ENCODE measurements at regions not wholly inside any gene's neighbourhood (a gene's known extent, or its start where the extent isn't known, plus 50 kb on each side); places are given as distances from the start of the nearest gene placed in this dataset.

DNA sequence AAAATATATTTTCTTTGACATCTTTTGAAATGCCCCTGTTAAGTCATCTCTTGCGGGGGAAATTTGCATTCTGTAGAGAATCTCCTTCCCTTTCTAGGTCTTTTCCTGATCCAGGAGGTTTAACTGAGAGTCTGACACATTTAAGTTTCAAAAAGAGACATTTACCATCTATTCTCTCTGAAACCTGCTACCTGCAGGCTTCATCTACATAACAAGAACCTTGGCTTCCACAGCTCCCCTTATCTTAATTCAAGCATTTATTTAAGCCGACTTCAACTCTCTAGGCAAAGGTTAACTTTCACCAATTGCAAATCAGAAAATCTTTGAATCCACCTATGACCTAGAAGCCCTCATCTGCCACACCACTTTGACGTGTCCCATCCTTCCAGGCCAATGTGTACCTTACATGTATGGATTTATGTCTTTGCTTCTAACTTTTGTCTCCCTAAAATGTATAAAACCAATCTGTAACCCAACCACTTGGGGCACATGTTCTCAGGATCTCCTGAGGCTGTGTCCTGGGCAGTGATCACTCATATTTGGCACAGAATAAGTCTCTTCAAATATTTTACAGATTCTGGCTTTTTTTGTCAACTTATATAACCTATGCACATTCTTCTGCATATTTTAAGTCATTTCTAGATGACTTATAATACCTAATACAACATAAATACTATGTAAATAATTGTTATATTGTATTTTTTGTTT is 666.7 kb downstream of the UTRN start:
- Histone ChIP-seq H3K27me3 (ENCODE audit: control insufficient read depth in 4 of 4, insufficient read depth in 4 of 4, low read length in 3 of 4) (no peaks in the 10 kb centered on the region), H3K36me3 (ENCODE audit: control insufficient read depth in 4 of 4, insufficient read depth in 3 of 4, low read depth in 1 of 4, low read length in 3 of 4) (no peaks in the 10 kb centered on the region), H3K4me3 (ENCODE audit: low read depth in 1 of 3, low read length in 3 of 3) (no peak overlapping the region), H3K9me3 (ENCODE audit: control insufficient read depth in 4 of 4, low read length in 3 of 4) (no peaks in the 10 kb centered on the region), H3K4me1 (ENCODE audit: control insufficient read depth in 4 of 4, insufficient read depth in 4 of 4, low read length in 3 of 4) (peaks cover 0 to 8% (median 3%) of the 10 kb centered on the region in 4 donors), H3K27ac (ENCODE audit: low read depth in 1 of 2, low read length in 2 of 2) (no peak overlapping the region), H3K9ac (ENCODE audit: low read depth in 1 of 2, low read length in 2 of 2) (no peak overlapping the region)
- TF ChIP-seq, protein P1, sequence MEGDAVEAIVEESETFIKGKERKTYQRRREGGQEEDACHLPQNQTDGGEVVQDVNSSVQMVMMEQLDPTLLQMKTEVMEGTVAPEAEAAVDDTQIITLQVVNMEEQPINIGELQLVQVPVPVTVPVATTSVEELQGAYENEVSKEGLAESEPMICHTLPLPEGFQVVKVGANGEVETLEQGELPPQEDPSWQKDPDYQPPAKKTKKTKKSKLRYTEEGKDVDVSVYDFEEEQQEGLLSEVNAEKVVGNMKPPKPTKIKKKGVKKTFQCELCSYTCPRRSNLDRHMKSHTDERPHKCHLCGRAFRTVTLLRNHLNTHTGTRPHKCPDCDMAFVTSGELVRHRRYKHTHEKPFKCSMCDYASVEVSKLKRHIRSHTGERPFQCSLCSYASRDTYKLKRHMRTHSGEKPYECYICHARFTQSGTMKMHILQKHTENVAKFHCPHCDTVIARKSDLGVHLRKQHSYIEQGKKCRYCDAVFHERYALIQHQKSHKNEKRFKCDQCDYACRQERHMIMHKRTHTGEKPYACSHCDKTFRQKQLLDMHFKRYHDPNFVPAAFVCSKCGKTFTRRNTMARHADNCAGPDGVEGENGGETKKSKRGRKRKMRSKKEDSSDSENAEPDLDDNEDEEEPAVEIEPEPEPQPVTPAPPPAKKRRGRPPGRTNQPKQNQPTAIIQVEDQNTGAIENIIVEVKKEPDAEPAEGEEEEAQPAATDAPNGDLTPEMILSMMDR (IDR thresholded peaks at IDR 0.05; ENCODE audit: low read depth, low read length, missing input control), result no peak
- TF ChIP-seq GABPA (IDR thresholded peaks at IDR 0.05 in 1 of 2, conservative IDR thresholded peaks at IDR 0.05 in 1 of 2) (no peak), HNF4G (IDR thresholded peaks at IDR 0.05) (no peak), EGR1 (IDR thresholded peaks at IDR 0.05; ENCODE audit: low read depth in 2 of 2) (no peak), YY1 (IDR thresholded peaks at IDR 0.05) (no peak), JUND (IDR thresholded peaks at IDR 0.05) (no peak), NR2F2 (IDR thresholded peaks at IDR 0.05) (no peak), RXRA (IDR thresholded peaks at IDR 0.05) (no peak)
- TF ChIP-seq, protein P2, sequence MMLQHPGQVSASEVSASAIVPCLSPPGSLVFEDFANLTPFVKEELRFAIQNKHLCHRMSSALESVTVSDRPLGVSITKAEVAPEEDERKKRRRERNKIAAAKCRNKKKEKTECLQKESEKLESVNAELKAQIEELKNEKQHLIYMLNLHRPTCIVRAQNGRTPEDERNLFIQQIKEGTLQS (IDR thresholded peaks at IDR 0.05), result no peak
- WGBS, result 79% methylated on average over 3 of the region's 3 CpGs
- no peak for DNase-seq (ENCODE audit: low spot score)

DNA sequence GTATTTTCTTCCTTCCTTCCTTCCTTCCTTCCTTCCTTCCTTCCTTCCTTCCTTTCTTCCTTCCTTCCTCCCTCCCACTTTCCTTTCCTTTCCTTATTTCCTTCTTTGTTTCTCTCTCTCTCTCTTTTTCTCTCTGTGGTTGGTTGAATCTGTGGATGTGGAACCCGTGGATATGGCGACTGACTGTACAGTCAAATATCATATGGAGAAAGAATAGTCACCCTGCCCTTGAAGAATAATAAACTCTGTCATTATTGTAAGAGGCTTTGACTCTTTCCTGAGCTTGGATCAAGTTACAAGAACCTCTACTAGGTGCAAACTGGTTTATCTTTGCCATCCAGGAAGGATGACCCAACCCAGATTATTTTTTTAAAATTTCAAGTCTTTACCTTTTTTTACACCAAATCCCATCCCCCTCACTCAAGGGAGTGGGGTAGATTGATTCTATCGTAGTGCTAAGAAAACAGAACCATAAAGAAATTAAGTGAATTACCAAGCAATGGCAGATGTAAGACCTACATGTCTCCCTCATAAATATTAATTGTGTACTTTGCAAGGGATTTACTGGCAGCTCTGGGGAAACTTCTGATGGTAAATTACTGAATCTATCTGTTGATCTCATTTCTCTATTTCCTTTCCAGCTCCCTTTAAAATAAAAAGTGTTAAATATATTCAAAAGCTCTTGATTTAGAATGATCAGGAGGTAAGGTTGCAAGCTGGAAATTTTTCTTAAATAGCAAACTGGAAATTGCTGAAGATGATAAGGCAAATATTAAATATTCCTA is 667.5 kb downstream of the UTRN start:
- no peaks in the 10 kb centered on the region for H3K36me3 ChIP-seq (ENCODE audit: control insufficient read depth in 4 of 4, insufficient read depth in 3 of 4, low read depth in 1 of 4, low read length in 3 of 4)
- H3K9me3 ChIP-seq (ENCODE audit: control insufficient read depth in 4 of 4, low read length in 3 of 4), result no peaks in the 10 kb centered on the region
- H3K27me3 ChIP-seq (ENCODE audit: control insufficient read depth in 4 of 4, insufficient read depth in 4 of 4, low read length in 3 of 4), result no peaks in the 10 kb centered on the region
- H3K4me3 ChIP-seq (ENCODE audit: low read depth in 1 of 3, low read length in 3 of 3), result no peak overlapping the region
- no peak overlapping the region for H3K27ac ChIP-seq (ENCODE audit: low read depth in 1 of 2, low read length in 2 of 2)
- DNase-seq (ENCODE audit: low spot score), result no peak
- TF ChIP-seq YY1 (IDR thresholded peaks at IDR 0.05) (no peak), JUND (IDR thresholded peaks at IDR 0.05) (no peak), GABPA (IDR thresholded peaks at IDR 0.05 in 1 of 2, conservative IDR thresholded peaks at IDR 0.05 in 1 of 2) (no peak), TAF1 (conservative IDR thresholded peaks at IDR 0.05) (no peak), NR2F2 (IDR thresholded peaks at IDR 0.05) (no peak), FOXA2 (IDR thresholded peaks at IDR 0.05) (no peak), FOXA1 (IDR thresholded peaks at IDR 0.05) (no peak), SP1 (IDR thresholded peaks at IDR 0.05) (no peak), HNF4A (conservative IDR thresholded peaks at IDR 0.05) (no peak), HNF4G (IDR thresholded peaks at IDR 0.05) (no peak), EGR1 (IDR thresholded peaks at IDR 0.05; ENCODE audit: low read depth in 2 of 2) (no peak), RXRA (IDR thresholded peaks at IDR 0.05) (no peak), RAD21 (IDR thresholded peaks at IDR 0.05) (no peak)
- TF ChIP-seq, protein P1 (IDR thresholded peaks at IDR 0.05; ENCODE audit: low read depth, low read length, missing input control), result no peak
- TF ChIP-seq, protein P2 (IDR thresholded peaks at IDR 0.05), result no peak
- TF ChIP-seq, protein P3, sequence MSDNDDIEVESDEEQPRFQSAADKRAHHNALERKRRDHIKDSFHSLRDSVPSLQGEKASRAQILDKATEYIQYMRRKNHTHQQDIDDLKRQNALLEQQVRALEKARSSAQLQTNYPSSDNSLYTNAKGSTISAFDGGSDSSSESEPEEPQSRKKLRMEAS (IDR thresholded peaks at IDR 0.05), result no peak
- TF ChIP-seq, protein P4, sequence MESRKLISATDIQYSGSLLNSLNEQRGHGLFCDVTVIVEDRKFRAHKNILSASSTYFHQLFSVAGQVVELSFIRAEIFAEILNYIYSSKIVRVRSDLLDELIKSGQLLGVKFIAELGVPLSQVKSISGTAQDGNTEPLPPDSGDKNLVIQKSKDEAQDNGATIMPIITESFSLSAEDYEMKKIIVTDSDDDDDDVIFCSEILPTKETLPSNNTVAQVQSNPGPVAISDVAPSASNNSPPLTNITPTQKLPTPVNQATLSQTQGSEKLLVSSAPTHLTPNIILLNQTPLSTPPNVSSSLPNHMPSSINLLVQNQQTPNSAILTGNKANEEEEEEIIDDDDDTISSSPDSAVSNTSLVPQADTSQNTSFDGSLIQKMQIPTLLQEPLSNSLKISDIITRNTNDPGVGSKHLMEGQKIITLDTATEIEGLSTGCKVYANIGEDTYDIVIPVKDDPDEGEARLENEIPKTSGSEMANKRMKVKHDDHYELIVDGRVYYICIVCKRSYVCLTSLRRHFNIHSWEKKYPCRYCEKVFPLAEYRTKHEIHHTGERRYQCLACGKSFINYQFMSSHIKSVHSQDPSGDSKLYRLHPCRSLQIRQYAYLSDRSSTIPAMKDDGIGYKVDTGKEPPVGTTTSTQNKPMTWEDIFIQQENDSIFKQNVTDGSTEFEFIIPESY (IDR thresholded peaks at IDR 0.05), result no peak
- TF ChIP-seq, protein P5, sequence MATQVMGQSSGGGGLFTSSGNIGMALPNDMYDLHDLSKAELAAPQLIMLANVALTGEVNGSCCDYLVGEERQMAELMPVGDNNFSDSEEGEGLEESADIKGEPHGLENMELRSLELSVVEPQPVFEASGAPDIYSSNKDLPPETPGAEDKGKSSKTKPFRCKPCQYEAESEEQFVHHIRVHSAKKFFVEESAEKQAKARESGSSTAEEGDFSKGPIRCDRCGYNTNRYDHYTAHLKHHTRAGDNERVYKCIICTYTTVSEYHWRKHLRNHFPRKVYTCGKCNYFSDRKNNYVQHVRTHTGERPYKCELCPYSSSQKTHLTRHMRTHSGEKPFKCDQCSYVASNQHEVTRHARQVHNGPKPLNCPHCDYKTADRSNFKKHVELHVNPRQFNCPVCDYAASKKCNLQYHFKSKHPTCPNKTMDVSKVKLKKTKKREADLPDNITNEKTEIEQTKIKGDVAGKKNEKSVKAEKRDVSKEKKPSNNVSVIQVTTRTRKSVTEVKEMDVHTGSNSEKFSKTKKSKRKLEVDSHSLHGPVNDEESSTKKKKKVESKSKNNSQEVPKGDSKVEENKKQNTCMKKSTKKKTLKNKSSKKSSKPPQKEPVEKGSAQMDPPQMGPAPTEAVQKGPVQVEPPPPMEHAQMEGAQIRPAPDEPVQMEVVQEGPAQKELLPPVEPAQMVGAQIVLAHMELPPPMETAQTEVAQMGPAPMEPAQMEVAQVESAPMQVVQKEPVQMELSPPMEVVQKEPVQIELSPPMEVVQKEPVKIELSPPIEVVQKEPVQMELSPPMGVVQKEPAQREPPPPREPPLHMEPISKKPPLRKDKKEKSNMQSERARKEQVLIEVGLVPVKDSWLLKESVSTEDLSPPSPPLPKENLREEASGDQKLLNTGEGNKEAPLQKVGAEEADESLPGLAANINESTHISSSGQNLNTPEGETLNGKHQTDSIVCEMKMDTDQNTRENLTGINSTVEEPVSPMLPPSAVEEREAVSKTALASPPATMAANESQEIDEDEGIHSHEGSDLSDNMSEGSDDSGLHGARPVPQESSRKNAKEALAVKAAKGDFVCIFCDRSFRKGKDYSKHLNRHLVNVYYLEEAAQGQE (IDR thresholded peaks at IDR 0.05), result no peak
- no peak overlapping the region for H3K9ac ChIP-seq (ENCODE audit: low read depth in 1 of 2, low read length in 2 of 2)
- H3K4me1 ChIP-seq (ENCODE audit: control insufficient read depth in 4 of 4, insufficient read depth in 4 of 4, low read length in 3 of 4), result peaks cover 0 to 4% (median under 1%) of the 10 kb centered on the region in 4 donors
- WGBS, result 96% methylated on average over 3 of the region's 3 CpGs

All from liver (tissue), 8 donors.